ENCODE measurements at regions not wholly inside any gene's neighbourhood (a gene's known extent, or its start where the extent isn't known, plus 50 kb on each side); places are given as distances from the start of the nearest gene placed in this dataset.
A peak's percentile ranks its signal among the peaks of the same experiment; 100 is the strongest.

GRCh38 chr16:86632206-86632605 is 53.9 kb downstream of the FOXL1 start:
- no peak for TF ChIP-seq CTCF (IDR thresholded peaks at IDR 0.05; ENCODE audit: insufficient read depth, low read depth, low read length, missing control alignments)
- H3K4me3 ChIP-seq (ENCODE audit: low read length), result no peak overlapping the region
- no peak for DNase-seq (ENCODE audit: low read depth)

GRCh38 chr16:86632944-86633343 is 54.6 kb downstream of the FOXL1 start:
- TF ChIP-seq CTCF (IDR thresholded peaks at IDR 0.05; ENCODE audit: insufficient read depth, low read depth, low read length, missing control alignments), result no peak
- H3K4me3 ChIP-seq (ENCODE audit: low read length), result no peak overlapping the region

GRCh38 chr16:86634292-86634691 is 55.9 kb downstream of the FOXL1 start:
- DNase-seq (ENCODE audit: low read depth), result peak; percentile 14
- TF ChIP-seq CTCF (IDR thresholded peaks at IDR 0.05; ENCODE audit: insufficient read depth, low read depth, low read length, missing control alignments), result no peak
- no peak overlapping the region for H3K4me3 ChIP-seq (ENCODE audit: low read length)

More at GRCh38 chr16:86632944-86633343, 54.6 kb downstream of the FOXL1 start:
- DNase-seq (ENCODE audit: low read depth), result no peak

- no peak for DNase-seq (ENCODE audit: low read depth)
- no peak overlapping the region for H3K4me3 ChIP-seq (ENCODE audit: low read length)
- TF ChIP-seq CTCF (IDR thresholded peaks at IDR 0.05; ENCODE audit: insufficient read depth, low read depth, low read length, missing control alignments), result no peak
These were observed 57.0 kb downstream of the FOXL1 start for GRCh38 chr16:86635176-86635876.

GRCh38 chr16:86635926-86636325 is 57.6 kb downstream of the FOXL1 start:
- TF ChIP-seq CTCF (IDR thresholded peaks at IDR 0.05; ENCODE audit: insufficient read depth, low read depth, low read length, missing control alignments), result no peak
- no peak overlapping the region for H3K4me3 ChIP-seq (ENCODE audit: low read length)
- no peak for DNase-seq (ENCODE audit: low read depth)

- no peak overlapping the region for H3K4me3 ChIP-seq (ENCODE audit: low read length)
- DNase-seq (ENCODE audit: low read depth), result no peak
- TF ChIP-seq CTCF (IDR thresholded peaks at IDR 0.05; ENCODE audit: insufficient read depth, low read depth, low read length, missing control alignments), result no peak
These were observed 59.4 kb downstream of the FOXL1 start for GRCh38 chr16:86637744-86638143.

- H3K4me3 ChIP-seq (ENCODE audit: low read length), result no peak overlapping the region
- TF ChIP-seq CTCF (IDR thresholded peaks at IDR 0.05; ENCODE audit: insufficient read depth, low read depth, low read length, missing control alignments), result no peak
- no peak for DNase-seq (ENCODE audit: low read depth)
These were observed 60.3 kb downstream of the FOXL1 start for GRCh38 chr16:86638642-86639041.
